Gastrocnemius medialis (tissue), 4 donors: ENCODE measurements at regions not wholly inside any gene's neighbourhood (a gene's known extent, or its start where the extent isn't known, plus 50 kb on each side); places are given as distances from the start of the nearest gene placed in this dataset.

Experiments used
- POLR2A ChIP-seq, 2 donors: fragments of 450-650 bp; IDR thresholded peaks; one replicate each; pipeline ENCODE4 v1.6.1; 2017; ENCODE audit warnings: antibody characterized with exemption in 2 of 2, mild to moderate bottlenecking in 2 of 2, moderate library complexity in 2 of 2
- TF ChIP-seq, protein P1 (sequence below), 5 experiments: fragments of 450-650 bp in 3 of 5; fragments of 200-600 bp in 2 of 5; sonication (generic) in 2 of 5; IDR thresholded peaks in 4 of 5; conservative IDR thresholded peaks in 1 of 5; 1 replicate in 4 of 5; 2 replicates in 1 of 5; pipeline ENCODE4 v1.5.1; 2016 to 2019; ENCODE audit warnings: antibody characterized with exemption in 5 of 5, mild to moderate bottlenecking in 3 of 5, moderate library complexity in 3 of 5

DNA sequence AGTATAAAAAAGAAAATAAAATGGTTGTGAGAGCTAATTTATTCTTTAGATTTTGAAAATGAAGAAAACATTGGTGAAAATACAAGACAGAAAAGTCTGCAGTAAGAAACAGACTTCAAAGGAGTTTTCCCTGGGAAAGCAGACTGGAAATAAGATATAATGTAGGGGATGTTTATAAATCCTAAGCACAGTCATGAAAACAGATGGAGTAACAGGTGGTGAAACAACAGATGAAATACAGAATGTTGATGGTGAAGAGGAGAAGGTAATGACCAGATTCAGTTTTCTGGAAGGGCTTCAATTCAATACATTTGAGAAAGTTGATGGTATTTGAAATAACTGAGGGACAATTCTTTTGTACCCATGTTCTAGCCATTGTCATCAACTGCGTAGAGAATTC is 353.9 kb downstream of the CHL1 start:
- TF ChIP-seq POLR2A (IDR thresholded peaks at IDR 0.05) = no peak
- TF ChIP-seq, protein P1, sequence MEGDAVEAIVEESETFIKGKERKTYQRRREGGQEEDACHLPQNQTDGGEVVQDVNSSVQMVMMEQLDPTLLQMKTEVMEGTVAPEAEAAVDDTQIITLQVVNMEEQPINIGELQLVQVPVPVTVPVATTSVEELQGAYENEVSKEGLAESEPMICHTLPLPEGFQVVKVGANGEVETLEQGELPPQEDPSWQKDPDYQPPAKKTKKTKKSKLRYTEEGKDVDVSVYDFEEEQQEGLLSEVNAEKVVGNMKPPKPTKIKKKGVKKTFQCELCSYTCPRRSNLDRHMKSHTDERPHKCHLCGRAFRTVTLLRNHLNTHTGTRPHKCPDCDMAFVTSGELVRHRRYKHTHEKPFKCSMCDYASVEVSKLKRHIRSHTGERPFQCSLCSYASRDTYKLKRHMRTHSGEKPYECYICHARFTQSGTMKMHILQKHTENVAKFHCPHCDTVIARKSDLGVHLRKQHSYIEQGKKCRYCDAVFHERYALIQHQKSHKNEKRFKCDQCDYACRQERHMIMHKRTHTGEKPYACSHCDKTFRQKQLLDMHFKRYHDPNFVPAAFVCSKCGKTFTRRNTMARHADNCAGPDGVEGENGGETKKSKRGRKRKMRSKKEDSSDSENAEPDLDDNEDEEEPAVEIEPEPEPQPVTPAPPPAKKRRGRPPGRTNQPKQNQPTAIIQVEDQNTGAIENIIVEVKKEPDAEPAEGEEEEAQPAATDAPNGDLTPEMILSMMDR (IDR thresholded peaks at IDR 0.05 in 4 of 5, conservative IDR thresholded peaks at IDR 0.05 in 1 of 5) = no peak
